ENCODE measurements at regions not wholly inside any gene's neighbourhood (a gene's known extent, or its start where the extent isn't known, plus 50 kb on each side); places are given as distances from the start of the nearest gene placed in this dataset.

- POLR2A ChIA-PET: no interaction called here
Measured at GRCh38 chr10:113317489-113317888, 235.4 kb upstream of the HABP2 start.

GRCh38 chr10:113319479-113319878, 233.4 kb upstream of the HABP2 start:
- ChIA-PET POLR2A (interaction anchor here (0.8 to 1.3 kb wide), 2 partner anchors 14 to 19 kb away, joined by 3 to 4 read pairs; no protein-coding TSS in a partner anchor), CTCF (ENCODE audit: unreplicated experiment) (no interaction called here)
- H4K20me1 ChIP-seq (ENCODE audit: insufficient read depth, low read length): no peaks in the 10 kb centered on the region
- TF ChIP-seq CTCF (conservative IDR thresholded peaks at IDR 0.05; ENCODE audit: low read length) (no peak), EZH2phosphoT487 (IDR thresholded peaks at IDR 0.05; ENCODE audit: borderline replicate concordance, low read depth, low read length) (no peak)
- H3K4me3 ChIP-seq (ENCODE audit: low read depth, low read length, poor library complexity, severe bottlenecking): no peak overlapping the region
- no TSS peak for BruUV-seq (replicated peaks)
- H3K4me1 ChIP-seq (ENCODE audit: insufficient read depth, low read length, poor library complexity, severe bottlenecking): no peaks in the 10 kb centered on the region
- H3K27ac ChIP-seq (ENCODE audit: low read depth, low read length, poor library complexity, severe bottlenecking): no peak overlapping the region
- H3K79me2 ChIP-seq (ENCODE audit: insufficient read depth, low read depth, low read length): no peaks in the 10 kb centered on the region
- H3K9me3 ChIP-seq (ENCODE audit: low read length): no peaks in the 10 kb centered on the region
- no peak for DNase-seq (ENCODE audit: low spot score)
- no peaks in the 10 kb centered on the region for H3K36me3 ChIP-seq (ENCODE audit: insufficient read depth, low read length)
- intact Hi-C loops (cut with micrococcal nuclease; ENCODE audit: unreplicated experiment): no loop called here
- no peak overlapping the region for H2AFZ ChIP-seq (ENCODE audit: low read length)
- no peak overlapping the region for H3K4me2 ChIP-seq (ENCODE audit: low read length)
- no peaks in the 10 kb centered on the region for H3K9me2 ChIP-seq (ENCODE audit: insufficient read depth, low read length)

More at GRCh38 chr10:113317489-113317888, 235.4 kb upstream of the HABP2 start:
- DNase-seq (ENCODE audit: low spot score): no peak
- intact Hi-C loops (cut with micrococcal nuclease; ENCODE audit: unreplicated experiment): no loop called here
- Histone ChIP-seq H3K27ac (ENCODE audit: low read depth, low read length, poor library complexity, severe bottlenecking) (no peak overlapping the region), H3K9me3 (ENCODE audit: low read length) (no peaks in the 10 kb centered on the region), H2AFZ (ENCODE audit: low read length) (no peak overlapping the region), H3K4me3 (ENCODE audit: low read depth, low read length, poor library complexity, severe bottlenecking) (no peak overlapping the region), H3K4me2 (ENCODE audit: low read length) (no peak overlapping the region), H4K20me1 (ENCODE audit: insufficient read depth, low read length) (no peaks in the 10 kb centered on the region), H3K4me1 (ENCODE audit: insufficient read depth, low read length, poor library complexity, severe bottlenecking) (no peaks in the 10 kb centered on the region), H3K36me3 (ENCODE audit: insufficient read depth, low read length) (no peaks in the 10 kb centered on the region), H3K9me2 (ENCODE audit: insufficient read depth, low read length) (no peaks in the 10 kb centered on the region), H3K79me2 (ENCODE audit: insufficient read depth, low read depth, low read length) (no peaks in the 10 kb centered on the region)
- no TSS peak for BruUV-seq (replicated peaks)
- CTCF ChIA-PET (ENCODE audit: unreplicated experiment): no interaction called here
- no peak for TF ChIP-seq EZH2phosphoT487 (IDR thresholded peaks at IDR 0.05; ENCODE audit: borderline replicate concordance, low read depth, low read length)

GRCh38 chr10:113320211-113320610, 232.6 kb upstream of the HABP2 start:
- no peaks in the 10 kb centered on the region for H4K20me1 ChIP-seq (ENCODE audit: insufficient read depth, low read length)
- no peaks in the 10 kb centered on the region for H3K9me3 ChIP-seq (ENCODE audit: low read length)
- H3K27ac ChIP-seq (ENCODE audit: low read depth, low read length, poor library complexity, severe bottlenecking): no peak overlapping the region
- H3K36me3 ChIP-seq (ENCODE audit: insufficient read depth, low read length): no peaks in the 10 kb centered on the region
- DNase-seq (ENCODE audit: low spot score): no peak
- POLR2A ChIA-PET: interaction anchor here (0.6 kb wide), 1 partner anchor 1967 kb away, joined by 4 read pairs; no protein-coding TSS in a partner anchor
- no peak overlapping the region for H3K4me2 ChIP-seq (ENCODE audit: low read length)
- no peak overlapping the region for H2AFZ ChIP-seq (ENCODE audit: low read length)
- no TSS peak for BruUV-seq (replicated peaks)
- TF ChIP-seq CTCF (conservative IDR thresholded peaks at IDR 0.05; ENCODE audit: low read length) (no peak), EZH2phosphoT487 (IDR thresholded peaks at IDR 0.05; ENCODE audit: borderline replicate concordance, low read depth, low read length) (no peak)
- CTCF ChIA-PET (ENCODE audit: unreplicated experiment): no interaction called here
- intact Hi-C loops (cut with micrococcal nuclease; ENCODE audit: unreplicated experiment): no loop called here
- H3K79me2 ChIP-seq (ENCODE audit: insufficient read depth, low read depth, low read length): no peaks in the 10 kb centered on the region
- H3K4me3 ChIP-seq (ENCODE audit: low read depth, low read length, poor library complexity, severe bottlenecking): no peak overlapping the region
- H3K4me1 ChIP-seq (ENCODE audit: insufficient read depth, low read length, poor library complexity, severe bottlenecking): no peaks in the 10 kb centered on the region
- no peaks in the 10 kb centered on the region for H3K9me2 ChIP-seq (ENCODE audit: insufficient read depth, low read length)
